GM23338 (cell line): ENCODE measurements at regions not wholly inside any gene's neighbourhood (a gene's known extent, or its start where the extent isn't known, plus 50 kb on each side); places are given as distances from the start of the nearest gene placed in this dataset.

ENCODE experiments used
- CREB1 ChIP-seq: fragments of 250-450 bp; sonication (Bioruptor Pico); IDR thresholded peaks from 2 replicates; pipeline ENCODE4 v1.5.0; 2020; ENCODE audit warnings: low read depth, mild to moderate bottlenecking, moderate library complexity
- CTCF ChIP-seq, 2 experiments: fragments of 200-600 bp in 1 of 2; sonication (generic) in 1 of 2; conservative IDR thresholded peaks; 2 replicates each; pipeline versions ENCODE4 v1.5.1 to v1.6.1; 2016 to 2017; ENCODE audit warnings: antibody characterized with exemption in 2 of 2, low read depth in 2 of 2, mild to moderate bottlenecking in 2 of 2, moderate library complexity in 1 of 2
- EZH2 ChIP-seq: fragments of 200-600 bp; sonication (generic); IDR thresholded peaks from one replicate; pipeline ENCODE4 v1.8.0; 2017; ENCODE audit warnings: antibody characterized with exemption, mild to moderate bottlenecking, low read depth; ENCODE audit not compliant: unreplicated experiment
- EZH2phosphoT487 ChIP-seq: fragments of 200-600 bp; sonication (generic); IDR thresholded peaks from one replicate; pipeline ENCODE4 v1.8.1; 2018; ENCODE audit warnings: antibody characterized with exemption; ENCODE audit not compliant: unreplicated experiment
- NANOG ChIP-seq: IDR thresholded peaks from 2 replicates; pipeline ENCODE4 v1.6.1; 2016; ENCODE audit warnings: antibody characterized with exemption, borderline replicate concordance
- POLR2AphosphoS5 ChIP-seq: IDR thresholded peaks from 2 replicates; pipeline ENCODE4 v1.6.1; 2016; ENCODE audit warnings: antibody characterized with exemption, low read depth
- ZNF114 ChIP-seq: fragments of 250-450 bp; sonication (Bioruptor Pico); IDR thresholded peaks from 2 replicates; pipeline ENCODE4 v1.5.0; 2020; ENCODE audit warnings: mild to moderate bottlenecking, moderate library complexity
- TF ChIP-seq, protein P1 (sequence below): IDR thresholded peaks from 2 replicates; pipeline ENCODE4 v1.6.1; 2016; ENCODE audit warnings: antibody characterized with exemption

GRCh38 chr5:167936022-167936421 lies 355.4 kb upstream of the WWC1 start:
- TF ChIP-seq EZH2 = no peak
- no peak for TF ChIP-seq CTCF (conservative IDR thresholded peaks at IDR 0.05; ENCODE audit: low read depth in 2 of 2)
- no peak for TF ChIP-seq POLR2AphosphoS5
- TF ChIP-seq CREB1 = no peak
- TF ChIP-seq ZNF114 (CRISPR knock-in tag) = no peak
- TF ChIP-seq EZH2phosphoT487 = no peak
- no peak for TF ChIP-seq NANOG
- TF ChIP-seq, protein P1, sequence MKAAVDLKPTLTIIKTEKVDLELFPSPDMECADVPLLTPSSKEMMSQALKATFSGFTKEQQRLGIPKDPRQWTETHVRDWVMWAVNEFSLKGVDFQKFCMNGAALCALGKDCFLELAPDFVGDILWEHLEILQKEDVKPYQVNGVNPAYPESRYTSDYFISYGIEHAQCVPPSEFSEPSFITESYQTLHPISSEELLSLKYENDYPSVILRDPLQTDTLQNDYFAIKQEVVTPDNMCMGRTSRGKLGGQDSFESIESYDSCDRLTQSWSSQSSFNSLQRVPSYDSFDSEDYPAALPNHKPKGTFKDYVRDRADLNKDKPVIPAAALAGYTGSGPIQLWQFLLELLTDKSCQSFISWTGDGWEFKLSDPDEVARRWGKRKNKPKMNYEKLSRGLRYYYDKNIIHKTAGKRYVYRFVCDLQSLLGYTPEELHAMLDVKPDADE = no peak
